GM21381 (cell line): ENCODE measurements at regions not wholly inside any gene's neighbourhood (a gene's known extent, or its start where the extent isn't known, plus 50 kb on each side); places are given as distances from the start of the nearest gene placed in this dataset.

Experiments used
- ATAC-seq: cut with Tn5 transposase; IDR thresholded peaks from one replicate; pipeline ENCODE4 v1.9.1; 2021; ENCODE audit warnings: mild to moderate bottlenecking, moderate library complexity; ENCODE audit not compliant: unreplicated experiment

DNA sequence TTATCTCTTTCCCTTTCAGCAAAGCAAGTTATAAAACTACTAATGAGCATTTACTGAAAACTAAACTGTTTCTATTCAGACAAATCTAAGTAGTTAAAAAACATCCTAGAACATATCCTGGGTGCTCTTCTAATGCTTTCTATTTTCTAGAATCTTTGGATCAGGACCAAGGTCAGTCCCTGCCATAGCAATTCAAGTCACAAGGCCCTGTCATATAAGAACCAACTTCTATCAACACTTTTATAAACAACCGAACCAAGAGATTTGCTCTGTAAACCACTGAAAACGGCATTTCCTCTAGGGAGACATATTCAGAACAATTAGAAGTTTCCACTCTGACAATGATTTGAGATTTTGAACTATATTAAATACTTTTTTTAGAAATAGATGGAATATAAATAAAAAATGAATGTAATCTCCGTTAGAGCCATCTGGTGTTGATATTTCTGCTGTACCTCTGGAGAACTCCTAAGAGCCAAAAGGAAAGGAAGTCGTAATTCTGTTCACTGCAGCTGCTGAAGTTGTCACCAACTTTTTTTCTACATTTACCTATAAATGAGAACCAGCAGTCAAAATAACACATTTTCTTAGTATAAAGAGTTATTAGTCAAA lies 51.4 kb upstream of the LGSN start:
- ATAC-seq, result no peak

DNA sequence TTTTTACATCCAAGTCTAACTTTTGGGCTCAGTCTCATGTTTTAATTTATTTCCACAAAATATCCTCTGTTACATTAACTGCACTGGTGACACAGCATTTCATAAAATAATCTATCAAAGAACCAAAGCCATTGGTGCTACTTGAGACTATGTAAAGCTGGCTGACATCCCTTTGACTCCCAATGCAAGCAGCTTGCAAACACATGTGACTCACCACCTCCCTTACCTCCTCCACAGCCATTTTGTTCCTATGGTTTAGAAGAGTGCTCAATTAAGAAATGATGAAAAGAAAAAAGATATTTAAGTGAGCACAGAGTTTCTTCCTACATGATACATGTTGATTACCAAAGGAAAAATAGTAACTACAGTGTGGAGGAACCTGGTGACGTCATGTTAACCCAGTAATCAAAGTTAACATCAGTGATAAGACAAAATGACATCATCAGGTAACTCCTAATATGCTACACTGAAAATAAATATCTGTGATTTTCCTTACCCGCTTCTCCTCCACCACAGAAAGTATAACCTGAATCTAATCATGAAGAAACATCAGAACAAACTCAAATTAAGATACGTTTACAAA lies 53.3 kb upstream of the LGSN start:
- no peak for ATAC-seq

DNA sequence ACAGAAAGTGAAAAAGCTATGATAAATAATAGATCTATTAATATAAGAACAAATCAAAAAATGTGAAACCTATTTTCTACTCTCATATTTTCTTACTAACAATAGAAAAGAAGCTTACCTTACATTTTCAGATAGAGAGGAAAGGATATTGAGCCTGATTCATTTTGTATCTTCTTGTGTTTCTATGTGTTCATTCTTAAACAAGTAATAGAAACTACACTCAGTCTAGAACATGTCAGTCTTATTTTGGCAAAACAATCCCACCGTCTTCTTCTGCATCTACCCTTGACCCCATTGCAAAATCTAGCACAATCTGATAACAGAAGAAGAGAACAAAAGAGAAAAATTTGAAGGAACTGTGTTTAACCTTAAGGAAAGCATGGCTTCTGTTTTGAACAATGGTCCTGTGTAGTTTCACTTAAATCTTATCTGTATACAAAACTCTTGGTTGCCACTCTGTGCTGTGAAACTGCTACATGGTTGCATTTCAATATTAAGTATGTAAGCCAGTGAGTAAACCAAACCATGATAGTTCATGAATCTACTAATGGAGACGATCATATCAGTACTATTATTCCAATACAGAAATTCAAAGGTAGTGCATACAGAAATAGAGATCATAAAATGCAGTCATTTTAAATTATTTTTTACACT lies 69.5 kb upstream of the LGSN start:
- ATAC-seq, result peak; percentile 51

DNA sequence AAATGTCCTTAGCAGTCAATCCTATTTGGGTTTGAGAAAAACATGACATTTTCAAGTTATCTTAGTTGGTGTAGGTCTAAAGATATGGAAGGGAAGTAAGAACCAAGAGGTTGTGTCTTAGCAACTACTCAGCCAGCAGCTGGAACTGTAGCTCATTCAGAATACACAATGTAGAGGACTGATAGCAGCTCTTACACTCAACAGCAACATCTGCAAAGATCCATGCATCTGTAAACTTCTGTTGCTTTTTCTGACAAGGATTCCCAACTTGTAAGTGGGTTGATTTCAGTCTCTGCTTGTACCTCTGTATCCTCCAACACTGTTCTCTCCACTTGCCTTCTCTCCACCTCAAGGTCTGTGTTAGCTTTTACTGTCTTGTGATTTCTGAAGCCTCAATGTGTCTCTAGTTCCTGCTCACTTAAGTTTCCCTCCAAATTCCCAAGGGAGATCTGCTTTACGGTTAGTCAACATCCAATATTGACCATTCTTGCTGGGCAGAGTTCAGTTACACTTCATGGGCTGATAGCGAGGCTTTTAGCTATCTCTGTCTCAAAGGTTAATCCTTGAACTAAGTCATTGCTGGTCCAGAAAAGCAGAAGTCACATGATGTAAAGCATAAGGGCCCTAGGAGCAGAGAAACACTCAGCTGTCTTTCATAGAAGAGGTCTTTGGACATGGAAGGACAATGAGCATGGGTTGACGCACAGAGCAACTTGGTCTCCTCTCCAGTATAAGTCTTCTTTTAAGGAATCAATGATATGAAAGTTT lies 71.6 kb upstream of the LGSN start:
- no peak for ATAC-seq

DNA sequence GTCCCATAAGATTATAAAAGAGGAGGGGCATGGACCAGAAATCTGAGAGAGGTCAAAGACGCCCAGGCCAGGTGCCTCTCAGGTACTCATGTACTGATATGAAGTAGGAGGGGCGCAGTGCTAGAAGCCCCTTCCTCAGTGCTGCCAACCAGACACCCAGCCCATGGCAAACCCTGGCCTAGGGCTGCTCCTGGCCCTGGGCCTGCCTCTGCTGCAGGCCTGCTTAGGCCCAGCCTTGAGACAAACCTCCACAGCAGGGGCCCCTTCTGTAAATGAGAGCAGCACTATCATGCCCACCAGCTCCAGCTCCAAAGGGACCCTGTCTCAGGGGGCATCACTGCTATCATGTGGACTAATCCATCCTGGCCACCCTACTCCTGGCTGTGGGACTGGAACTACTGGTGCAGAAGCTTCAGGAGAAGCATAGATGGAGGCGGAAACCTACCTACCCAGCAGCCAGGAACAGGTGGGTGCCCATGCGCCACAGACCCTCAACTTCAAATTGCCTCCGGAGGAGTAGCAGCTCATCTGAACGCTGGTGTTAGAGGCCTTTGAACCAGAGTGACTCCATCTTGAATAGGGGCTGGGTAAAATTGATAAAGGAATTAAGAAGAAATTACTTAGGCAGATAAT lies 72.4 kb upstream of the LGSN start:
- ATAC-seq, result no peak

DNA sequence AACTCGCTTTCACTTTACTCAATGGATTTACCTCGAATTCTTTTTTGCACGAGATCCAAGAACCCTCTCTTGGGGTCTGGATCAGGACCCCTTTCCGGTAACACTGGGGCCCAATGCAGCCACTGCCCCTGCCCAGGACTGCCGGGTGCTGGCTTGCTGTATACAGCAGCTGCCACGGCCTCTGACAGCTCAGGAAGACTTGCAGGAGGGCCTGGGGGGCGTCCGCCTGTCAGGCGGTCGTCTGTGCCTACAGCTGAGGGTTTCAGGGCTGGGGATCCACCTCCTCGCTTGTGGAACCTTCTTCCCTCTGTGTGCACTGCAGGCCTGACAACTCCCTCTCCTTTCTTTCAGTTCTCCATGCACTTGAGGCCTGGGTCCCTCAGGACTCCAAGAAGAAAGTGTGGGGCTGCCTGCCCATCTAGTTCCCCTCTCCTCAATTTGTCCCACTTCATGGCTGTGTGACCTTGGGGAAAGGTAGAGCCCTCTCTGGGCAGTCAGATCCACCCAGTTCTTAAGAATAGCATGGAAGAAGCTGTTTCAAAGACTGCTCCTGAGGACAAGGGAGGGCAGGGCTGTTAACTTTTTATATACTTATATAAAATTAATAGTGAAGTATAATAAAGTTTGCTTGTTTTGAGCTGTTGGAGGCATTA lies 75.0 kb upstream of the LGSN start:
- ATAC-seq, result no peak

DNA sequence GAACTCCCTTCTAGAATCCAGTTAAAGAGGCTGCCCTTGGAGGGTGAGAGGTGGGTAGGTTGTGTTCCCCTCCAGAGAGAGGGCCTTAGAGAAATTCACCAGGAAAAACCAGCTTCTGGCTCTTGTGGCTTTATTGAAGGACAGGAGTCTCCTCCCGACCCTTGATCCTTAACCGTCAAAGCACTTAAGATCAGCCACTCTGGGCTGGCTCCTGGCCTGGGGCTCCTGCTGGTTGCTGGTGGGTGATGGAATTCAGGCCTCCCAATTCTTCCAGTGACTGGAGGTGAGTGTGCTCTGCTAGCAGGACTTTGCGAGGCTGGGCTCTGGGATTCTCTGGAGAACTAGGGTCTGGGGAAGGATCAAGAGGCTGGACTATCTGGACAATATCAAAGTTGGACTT lies 75.6 kb upstream of the LGSN start:
- ATAC-seq, result no peak

DNA sequence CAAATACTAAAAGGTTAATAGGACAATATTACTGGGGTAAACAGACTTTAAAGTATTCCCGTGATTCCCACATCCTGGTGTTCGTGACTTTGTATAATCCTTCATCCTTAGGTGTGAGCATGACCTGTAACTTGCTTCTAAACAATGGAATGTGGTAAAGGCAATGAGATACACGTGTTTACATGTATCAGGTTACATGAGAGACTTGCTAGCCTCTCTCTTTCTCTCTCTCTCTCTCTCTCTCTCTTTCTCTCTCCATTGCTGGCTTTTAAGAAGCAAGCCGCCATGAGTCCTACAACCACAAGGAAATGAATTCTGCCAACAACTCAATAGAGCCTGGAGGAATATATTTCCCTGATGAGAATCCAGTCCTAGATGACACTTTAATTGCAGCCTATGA lies 83.9 kb upstream of the LGSN start:
- no peak for ATAC-seq

DNA sequence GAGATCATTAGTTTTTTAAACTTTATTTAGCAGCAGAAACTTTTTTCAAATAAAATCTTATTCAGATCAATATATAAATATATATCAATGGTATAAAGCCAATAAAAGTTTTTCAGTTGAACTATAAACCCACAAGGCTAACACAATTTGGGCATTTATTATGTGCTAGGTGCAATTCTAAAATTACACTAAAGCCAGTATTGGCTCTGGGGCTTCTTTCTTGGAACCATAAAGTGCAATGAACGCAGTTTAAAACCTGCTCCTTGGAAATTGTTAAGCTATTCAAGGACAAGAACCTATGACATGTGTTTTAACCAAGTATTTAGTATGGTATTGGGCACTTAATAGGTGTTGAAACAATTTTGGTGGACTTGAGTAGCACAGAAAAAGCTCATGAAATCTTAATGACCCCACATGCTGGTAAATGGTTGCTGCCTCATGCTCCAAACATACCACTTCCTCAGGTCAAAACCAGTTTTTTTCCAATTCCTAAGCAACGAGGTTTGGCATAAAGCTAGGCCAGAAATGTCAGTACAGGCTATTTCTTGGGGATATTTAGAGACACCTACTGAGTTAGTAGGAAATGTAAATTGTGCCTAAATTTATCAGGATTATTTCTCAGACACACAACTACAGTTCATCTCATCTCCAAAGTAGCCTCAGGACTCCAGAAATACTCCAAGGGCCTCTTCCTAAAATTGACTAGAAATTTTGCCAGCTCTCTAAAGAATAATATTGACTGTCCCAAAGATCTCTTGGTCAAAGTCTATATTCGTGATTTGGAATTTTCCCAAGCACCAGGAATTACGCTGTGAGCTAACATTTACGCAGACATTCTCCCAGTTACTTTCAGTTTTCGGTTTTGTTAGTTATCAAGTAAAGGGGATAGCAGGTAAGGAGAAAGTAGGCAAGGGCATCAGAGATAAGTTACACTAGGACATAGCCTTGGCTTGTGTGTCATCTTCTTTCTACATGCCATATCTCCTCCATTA lies 90.9 kb upstream of the LGSN start:
- ATAC-seq, result no peak

DNA sequence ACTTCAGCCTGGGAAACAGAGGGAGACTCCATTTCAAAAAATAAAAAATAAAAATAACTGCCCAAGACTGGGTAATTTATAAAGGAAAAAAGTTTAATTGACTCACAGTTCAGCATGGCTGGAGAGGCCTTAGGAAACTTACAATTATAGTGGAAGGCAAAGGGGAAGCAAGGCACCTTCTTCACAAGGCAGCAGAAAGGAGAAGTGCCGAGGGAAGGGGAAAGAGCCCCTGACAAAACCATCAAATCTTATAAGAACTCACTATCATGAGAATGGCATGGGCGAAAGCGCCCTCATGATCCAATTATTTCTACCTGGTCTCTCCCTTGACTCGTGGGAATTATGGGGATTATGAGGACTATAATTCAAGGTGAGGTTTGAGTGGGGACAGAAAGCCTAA lies 95.5 kb upstream of the LGSN start:
- ATAC-seq, result no peak

DNA sequence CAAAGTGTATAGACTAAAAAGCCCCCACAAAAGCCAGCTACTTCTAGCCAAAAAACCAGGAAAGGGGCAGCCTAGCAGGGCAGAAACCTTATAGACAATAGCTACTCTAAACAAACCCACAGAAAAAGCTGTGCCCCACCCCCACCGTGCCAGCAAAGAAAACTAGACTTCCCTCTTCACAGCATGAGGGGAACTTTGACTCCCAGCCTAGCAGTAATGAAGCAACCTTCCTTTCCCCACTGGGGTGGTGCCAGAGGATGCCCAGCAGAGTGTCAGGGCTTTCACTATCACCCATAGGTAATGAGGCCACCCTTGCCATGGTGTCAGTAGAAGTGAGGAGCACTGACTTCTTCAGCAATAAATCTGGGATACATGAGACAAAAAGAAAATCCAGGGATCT lies 99.0 kb upstream of the LGSN start:
- ATAC-seq, result no peak

DNA sequence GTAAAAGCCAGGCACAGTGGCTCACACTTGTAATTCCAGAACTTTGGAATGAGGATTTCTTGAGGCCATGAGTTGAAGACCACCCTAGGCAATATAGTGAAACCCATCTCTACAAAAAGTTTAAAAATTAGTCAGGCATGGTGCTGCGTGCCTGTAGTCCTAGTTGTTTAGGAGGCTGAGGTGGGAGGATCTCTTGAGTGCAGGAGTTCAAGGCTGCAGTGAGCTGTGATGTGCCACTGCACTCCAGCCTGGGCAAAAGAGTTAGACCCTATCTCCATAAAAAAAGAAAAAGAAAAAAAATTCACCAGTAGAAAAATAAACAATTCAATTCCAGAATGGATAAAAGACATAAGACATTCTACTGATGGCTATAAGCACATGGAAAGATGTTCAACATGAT lies 104.9 kb upstream of the LGSN start:
- ATAC-seq, result no peak

DNA sequence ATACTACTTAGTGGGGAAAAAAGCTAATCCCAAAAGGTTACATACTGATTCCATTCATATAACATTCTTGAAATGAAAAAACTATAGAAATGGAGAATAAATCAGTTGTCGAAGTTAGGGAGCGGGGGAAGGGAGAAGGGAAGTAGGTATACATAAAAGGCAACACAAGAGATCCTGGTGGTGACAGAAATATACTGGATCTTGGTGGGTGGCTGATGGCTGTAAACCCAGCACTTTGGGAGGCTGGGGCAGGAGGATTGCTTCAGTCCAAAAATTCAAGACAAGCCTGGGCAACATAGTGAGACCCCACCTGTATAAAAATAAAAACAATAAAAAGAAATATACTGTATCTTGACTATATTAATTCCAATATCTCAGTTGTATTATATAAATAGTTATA lies 105.7 kb upstream of the LGSN start:
- ATAC-seq, result no peak

DNA sequence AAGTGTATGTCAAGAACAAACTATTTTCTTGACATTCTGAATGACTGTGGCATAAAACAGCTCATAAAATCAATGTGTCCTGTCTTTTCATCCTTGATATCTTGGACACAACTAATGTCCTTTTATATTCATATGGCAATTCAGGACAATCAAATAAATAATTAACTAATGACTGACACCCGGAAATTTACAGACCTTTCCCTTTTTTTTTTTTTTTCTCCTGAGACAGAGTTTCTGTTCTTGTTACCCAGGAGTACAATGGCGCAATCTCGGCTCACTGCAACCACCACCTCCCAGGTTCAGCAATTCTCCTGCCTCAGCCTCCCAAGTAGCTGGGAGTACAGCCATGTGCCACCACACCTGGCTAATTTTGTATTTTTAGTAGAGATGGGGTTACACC lies 107.1 kb upstream of the LGSN start:
- ATAC-seq, result no peak

DNA sequence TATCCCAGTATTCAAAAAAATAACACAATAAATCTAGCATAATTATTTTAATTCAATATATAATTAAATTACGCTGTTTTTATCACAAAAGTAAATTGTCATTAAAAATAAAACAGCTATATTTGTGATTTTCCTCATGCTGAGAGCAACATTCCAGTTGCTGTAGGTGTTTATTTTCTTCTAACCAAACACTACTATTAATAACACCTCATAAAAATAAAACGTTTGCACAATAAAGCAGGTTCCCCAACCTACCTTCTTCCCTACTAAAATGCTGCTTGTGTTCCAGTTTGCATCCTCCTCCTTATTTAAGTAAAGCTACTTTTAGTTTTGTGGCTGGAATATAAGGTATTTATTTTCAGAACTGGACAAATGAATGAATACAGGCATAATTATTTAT lies 108.2 kb upstream of the LGSN start:
- no peak for ATAC-seq

DNA sequence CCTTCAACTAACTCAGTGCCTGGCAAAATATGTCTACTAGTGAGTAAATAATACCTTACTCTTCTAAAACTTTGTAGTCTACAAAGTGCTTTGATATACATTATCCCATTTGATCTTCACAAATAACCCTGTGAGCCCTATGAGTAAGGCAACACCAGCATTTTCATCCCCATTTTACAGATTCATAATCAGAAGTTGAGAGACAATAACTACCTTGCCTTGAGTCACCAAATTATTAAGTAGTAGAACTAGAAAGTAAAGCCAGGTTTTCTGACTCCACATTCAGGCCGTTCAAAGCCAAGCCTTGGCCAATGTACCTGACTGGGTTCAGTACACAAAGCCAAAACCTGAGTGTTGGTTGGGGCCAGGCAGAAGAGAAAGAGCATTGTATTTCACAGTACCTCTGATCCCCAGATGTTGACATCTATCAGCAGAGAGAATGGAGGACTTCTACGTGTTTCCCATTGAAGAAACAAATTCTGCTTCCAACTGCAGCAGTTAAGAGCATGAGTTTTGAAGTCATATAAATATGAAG lies 111.3 kb upstream of the LGSN start:
- no peak for ATAC-seq

DNA sequence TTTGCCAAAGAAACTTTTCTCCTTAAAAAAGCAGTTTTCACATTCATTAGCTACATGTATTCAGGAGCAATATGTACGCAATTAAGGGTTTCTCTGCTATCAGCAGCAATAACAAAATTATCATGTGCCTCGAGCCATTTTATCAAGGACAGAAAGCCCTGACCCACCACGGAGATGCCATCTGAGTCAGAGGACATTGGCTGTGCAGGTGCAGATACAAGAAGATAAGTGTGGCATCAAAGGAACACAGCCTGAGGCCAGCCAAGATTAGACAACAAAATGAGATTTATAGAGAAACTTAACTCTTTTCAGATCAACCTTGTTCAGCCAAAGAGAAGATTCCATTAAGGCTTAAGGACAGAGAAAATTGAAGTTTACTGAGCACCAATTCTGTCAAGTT lies 115.2 kb upstream of the LGSN start:
- no peak for ATAC-seq

DNA sequence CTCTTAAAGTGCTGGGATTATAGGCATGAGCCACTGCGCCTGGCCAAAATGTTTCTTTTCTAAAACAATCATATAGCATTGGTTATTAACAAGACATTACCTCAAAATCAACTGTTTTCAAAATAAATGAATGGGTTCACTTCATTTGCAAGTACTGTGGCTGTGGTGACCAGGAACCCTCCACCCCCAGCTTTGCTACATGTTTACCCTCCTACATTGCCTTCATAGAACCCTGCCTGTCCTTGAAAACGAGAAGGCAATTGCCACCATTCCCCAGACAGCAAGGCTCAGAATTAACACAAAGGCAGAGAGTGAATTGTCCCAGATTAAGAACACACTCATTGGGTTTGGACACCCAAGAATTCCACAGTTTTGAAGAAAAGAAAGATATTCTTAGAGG lies 116.6 kb upstream of the LGSN start:
- no peak for ATAC-seq

DNA sequence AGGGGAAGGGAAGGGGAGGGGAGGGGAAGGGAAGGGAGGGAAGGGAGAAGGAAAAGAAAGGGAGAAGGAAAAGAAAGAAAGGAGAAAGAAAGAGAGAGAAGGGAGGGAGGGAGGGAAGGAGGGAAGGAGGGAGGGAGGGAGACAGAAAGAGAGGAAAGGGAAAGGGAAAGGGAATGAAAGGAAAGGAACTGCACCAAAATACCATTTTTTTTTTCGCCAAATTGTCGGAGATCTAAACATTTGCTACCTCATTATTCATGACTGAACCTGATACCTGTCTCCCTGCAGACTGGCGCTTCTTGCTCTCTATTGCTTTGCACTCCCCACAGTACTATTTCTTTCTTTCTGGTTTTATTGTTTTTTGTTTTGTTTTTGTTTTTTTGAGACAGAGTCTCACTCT lies 117.3 kb upstream of the LGSN start:
- no peak for ATAC-seq

DNA sequence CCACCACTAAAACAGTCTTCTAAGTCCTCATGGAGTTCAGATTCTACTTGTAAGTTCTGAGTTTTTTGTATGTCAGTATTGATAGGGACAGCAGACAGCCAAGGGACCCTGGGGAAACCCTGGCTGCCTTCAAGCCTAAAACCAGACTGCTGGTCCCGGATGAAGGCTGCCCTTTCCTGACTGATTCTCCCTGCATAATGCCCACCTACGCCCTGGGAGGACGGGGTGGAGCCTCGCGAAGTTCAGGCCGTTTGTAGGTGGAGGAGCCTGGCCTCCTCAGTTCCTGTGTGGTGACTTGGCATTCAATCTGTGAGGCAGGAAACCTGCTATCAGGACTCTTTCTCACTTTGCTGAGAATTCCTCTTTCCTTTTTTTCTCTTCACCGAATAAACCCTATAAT lies 120.3 kb upstream of the LGSN start:
- ATAC-seq, result no peak
